Thoracic aorta (tissue), 2 donors: ENCODE measurements at regions not wholly inside any gene's neighbourhood (a gene's known extent, or its start where the extent isn't known, plus 50 kb on each side); places are given as distances from the start of the nearest gene placed in this dataset.

ENCODE experiments used
- ATAC-seq: fragments of 150-250 bp; one replicate; pipeline ENCODE4 v1.8.0; 2017; ENCODE audit warnings: low read depth; ENCODE audit not compliant: insufficient number of reproducible peaks, low FRiP score
- DNase-seq: peaks from one replicate; pipeline ENCODE4 v3.0.0-alpha.2; 2020; ENCODE audit warnings: low spot score
- H3K27ac ChIP-seq, 2 donors: fragments of 200-600 bp; sonication (generic); 1 replicate in 1 of 2; 2 replicates in 1 of 2; pipeline ENCODE4 v1.5.1; 2016; ENCODE audit warnings: mild to moderate bottlenecking in 2 of 2, moderate library complexity in 2 of 2
- H3K27me3 ChIP-seq: fragments of 200-600 bp; sonication (generic); replicated peaks from 2 replicates; pipeline ENCODE4 v1.6.0; 2016; ENCODE audit warnings: mild to moderate bottlenecking; ENCODE audit not compliant: insufficient read depth
- H3K36me3 ChIP-seq: fragments of 200-600 bp; sonication (generic); one replicate; pipeline ENCODE4 v1.5.1; 2016
- H3K4me1 ChIP-seq, 2 donors: fragments of 200-600 bp; sonication (generic); 1 replicate in 1 of 2; 2 replicates in 1 of 2; pipeline versions ENCODE4 v1.5.1 to v1.6.0; 2016; ENCODE audit warnings: low read depth in 2 of 2, mild to moderate bottlenecking in 1 of 2; ENCODE audit not compliant: control insufficient read depth in 1 of 2
- H3K4me3 ChIP-seq: fragments of 200-600 bp; sonication (generic); 2 replicates; pipeline ENCODE4 v1.5.1; 2016; ENCODE audit warnings: mild to moderate bottlenecking
- H3K9me3 ChIP-seq: fragments of 200-600 bp; sonication (generic); 2 replicates; pipeline ENCODE4 v1.5.1; 2016
- TF ChIP-seq, protein P1 (sequence below): fragments of 200-600 bp; sonication (generic); IDR thresholded peaks from one replicate; pipeline ENCODE4 v1.5.1; 2019; ENCODE audit warnings: antibody characterized with exemption

DNA sequence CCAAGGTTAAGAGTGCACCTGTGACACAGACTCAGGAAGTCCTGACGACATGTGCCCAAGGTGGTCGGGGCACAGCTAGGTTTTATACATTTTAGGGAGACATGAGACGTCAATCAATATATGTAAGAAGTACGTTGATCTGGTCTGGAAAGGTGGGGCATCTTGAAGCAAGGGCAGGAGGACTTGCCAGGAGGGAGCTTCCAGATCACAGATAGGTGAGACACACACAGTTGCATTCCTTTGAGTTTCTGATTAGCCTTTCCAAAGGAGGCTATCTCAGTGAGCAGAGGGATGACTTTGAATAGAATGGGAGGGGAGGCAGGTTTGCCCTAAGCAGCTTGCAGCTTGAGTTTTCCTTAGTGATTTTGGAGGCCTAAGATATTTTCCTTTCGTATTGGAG lies 257.4 kb downstream of the CGGBP1 start:
- H3K36me3 ChIP-seq = no peaks in the 10 kb centered on the region
- DNase-seq (no peak), ATAC-seq (no peak)
- H3K4me3 ChIP-seq = no peak overlapping the region
- no peaks in the 10 kb centered on the region for H3K4me1 ChIP-seq
- H3K27me3 ChIP-seq = no peaks in the 10 kb centered on the region
- no peak overlapping the region for H3K27ac ChIP-seq
- H3K9me3 ChIP-seq = no peaks in the 10 kb centered on the region
- TF ChIP-seq, protein P1, sequence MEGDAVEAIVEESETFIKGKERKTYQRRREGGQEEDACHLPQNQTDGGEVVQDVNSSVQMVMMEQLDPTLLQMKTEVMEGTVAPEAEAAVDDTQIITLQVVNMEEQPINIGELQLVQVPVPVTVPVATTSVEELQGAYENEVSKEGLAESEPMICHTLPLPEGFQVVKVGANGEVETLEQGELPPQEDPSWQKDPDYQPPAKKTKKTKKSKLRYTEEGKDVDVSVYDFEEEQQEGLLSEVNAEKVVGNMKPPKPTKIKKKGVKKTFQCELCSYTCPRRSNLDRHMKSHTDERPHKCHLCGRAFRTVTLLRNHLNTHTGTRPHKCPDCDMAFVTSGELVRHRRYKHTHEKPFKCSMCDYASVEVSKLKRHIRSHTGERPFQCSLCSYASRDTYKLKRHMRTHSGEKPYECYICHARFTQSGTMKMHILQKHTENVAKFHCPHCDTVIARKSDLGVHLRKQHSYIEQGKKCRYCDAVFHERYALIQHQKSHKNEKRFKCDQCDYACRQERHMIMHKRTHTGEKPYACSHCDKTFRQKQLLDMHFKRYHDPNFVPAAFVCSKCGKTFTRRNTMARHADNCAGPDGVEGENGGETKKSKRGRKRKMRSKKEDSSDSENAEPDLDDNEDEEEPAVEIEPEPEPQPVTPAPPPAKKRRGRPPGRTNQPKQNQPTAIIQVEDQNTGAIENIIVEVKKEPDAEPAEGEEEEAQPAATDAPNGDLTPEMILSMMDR = no peak

DNA sequence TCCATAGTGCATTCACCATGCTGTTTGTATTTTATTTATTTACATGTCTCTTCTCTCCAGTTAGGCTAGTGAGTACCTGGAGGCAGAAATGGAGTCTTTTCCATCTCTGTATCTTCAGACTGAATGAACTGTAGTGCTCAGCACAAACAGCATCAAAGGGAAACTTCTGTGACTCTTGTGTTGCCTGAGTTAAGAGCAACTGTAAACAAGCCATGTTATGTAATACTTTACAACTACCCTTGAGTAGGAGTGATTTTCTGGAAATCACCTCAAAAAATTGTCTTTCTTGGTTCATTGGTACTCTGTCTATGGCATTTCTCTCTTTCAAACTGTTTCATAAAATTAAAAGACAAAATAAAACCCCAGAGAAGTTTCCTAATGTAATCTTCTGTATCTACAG lies 258.3 kb downstream of the CGGBP1 start:
- TF ChIP-seq, protein P1 = no peak
- Histone ChIP-seq H3K4me1 (no peaks in the 10 kb centered on the region), H3K36me3 (no peaks in the 10 kb centered on the region), H3K9me3 (no peaks in the 10 kb centered on the region), H3K27me3 (no peaks in the 10 kb centered on the region), H3K4me3 (no peak overlapping the region), H3K27ac (no peak overlapping the region)
- ATAC-seq (no peak), DNase-seq (no peak)

DNA sequence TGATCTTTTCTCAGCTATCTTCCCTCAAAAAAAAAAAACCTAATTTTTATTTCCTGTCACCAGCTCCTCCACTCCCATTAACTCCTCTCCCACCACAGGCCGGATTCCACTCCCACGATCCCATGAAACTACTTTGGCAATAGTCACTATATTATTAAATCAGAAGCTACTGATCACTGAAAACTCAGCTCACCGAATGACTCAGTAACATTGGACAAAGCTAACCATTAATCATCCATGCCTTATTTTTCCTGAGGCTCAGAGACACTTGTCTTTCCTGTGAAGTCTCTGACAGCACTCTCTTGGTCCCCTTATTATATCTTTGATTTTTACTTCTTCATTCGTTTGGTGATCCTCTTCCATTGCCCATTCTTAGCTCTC lies 260.2 kb downstream of the CGGBP1 start:
- no peaks in the 10 kb centered on the region for H3K36me3 ChIP-seq
- H3K27ac ChIP-seq = no peak overlapping the region
- TF ChIP-seq, protein P1 = no peak
- no peak overlapping the region for H3K4me3 ChIP-seq
- H3K9me3 ChIP-seq = no peaks in the 10 kb centered on the region
- no peaks in the 10 kb centered on the region for H3K4me1 ChIP-seq
- H3K27me3 ChIP-seq = no peaks in the 10 kb centered on the region
- no peak for DNase-seq
- ATAC-seq = no peak

DNA sequence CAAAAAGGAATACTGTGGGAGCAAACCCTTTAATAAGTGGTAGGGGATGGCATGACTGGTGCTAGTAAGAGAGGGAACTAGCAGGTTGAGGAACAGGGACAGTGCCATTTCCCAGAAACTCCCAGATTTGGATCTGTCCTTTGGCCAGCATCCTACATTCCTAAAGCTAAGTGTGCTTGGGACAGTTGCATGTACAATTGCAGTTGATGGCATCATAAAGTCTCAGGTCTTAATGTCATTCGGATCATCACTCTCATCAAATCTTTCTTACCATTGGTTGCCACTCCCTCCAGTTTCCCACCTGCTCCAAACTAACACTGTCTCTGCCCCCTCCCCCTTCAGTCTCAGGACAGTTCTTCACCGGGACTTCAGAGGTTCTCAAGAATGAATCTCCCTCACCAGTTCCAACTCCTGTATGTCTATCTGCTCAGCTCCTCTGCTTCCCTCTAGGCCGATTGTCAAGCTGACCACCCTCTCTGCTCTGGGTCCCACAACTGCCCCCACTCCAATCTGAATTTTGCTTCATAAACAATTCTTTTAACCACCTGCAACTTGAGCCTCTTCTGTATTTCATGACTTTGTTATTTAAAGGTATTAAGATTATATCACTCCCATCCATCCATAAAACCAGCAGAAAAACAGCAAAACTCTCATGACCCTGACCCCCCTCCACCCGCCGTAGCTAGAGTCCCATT lies 260.8 kb downstream of the CGGBP1 start:
- Histone ChIP-seq H3K27ac (no peak overlapping the region), H3K36me3 (no peaks in the 10 kb centered on the region), H3K4me1 (peaks cover 0 to 4% of the 10 kb centered on the region in 2 donors), H3K27me3 (no peaks in the 10 kb centered on the region), H3K9me3 (no peaks in the 10 kb centered on the region), H3K4me3 (no peak overlapping the region)
- DNase-seq = no peak
- ATAC-seq = no peak
- TF ChIP-seq, protein P1 = no peak

DNA sequence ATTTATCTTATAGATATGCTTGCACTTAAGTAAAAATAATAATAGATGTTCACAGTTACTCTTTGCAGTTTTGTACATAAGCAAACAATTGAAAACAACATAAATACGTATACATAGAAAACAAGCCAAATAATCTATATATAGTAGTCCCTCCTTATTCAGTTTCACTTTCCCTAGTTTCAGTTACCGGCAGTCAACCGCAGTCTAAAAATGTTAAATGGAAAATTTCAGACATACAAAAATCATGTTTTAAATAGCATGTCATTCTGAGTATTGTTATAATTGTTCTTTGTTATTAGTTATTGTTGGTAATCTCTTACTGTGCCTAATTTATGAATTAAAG lies 262.0 kb downstream of the CGGBP1 start:
- Histone ChIP-seq H3K36me3 (no peaks in the 10 kb centered on the region), H3K4me1 (peaks cover 3 to 10% of the 10 kb centered on the region in 2 donors), H3K27me3 (no peaks in the 10 kb centered on the region), H3K27ac (no peak overlapping the region), H3K4me3 (no peak overlapping the region), H3K9me3 (no peaks in the 10 kb centered on the region)
- no peak for ATAC-seq
- TF ChIP-seq, protein P1 = no peak
- no peak for DNase-seq
